Keratinocyte (primary cell): ENCODE measurements at regions not wholly inside any gene's neighbourhood (a gene's known extent, or its start where the extent isn't known, plus 50 kb on each side); places are given as distances from the start of the nearest gene placed in this dataset.

Experiments used
- CTCF ChIP-seq, 3 experiments: IDR thresholded peaks in 1 of 3; conservative IDR thresholded peaks in 1 of 3; optimal IDR thresholded peaks in 1 of 3; 2 replicates in 2 of 3; 3 replicates in 1 of 3; pipeline versions ENCODE3 to v1.5.1; 2011; ENCODE audit warnings: low read length in 3 of 3, mild to moderate bottlenecking in 3 of 3, moderate library complexity in 2 of 3, control low read depth in 1 of 3, inconsistent platforms in 1 of 3; ENCODE audit not compliant: insufficient read depth in 2 of 3; ENCODE audit errors: extremely low read depth in 1 of 3
- EZH2 ChIP-seq: IDR thresholded peaks from one replicate; pipeline ENCODE4 v1.6.1; 2012; ENCODE audit warnings: inconsistent platforms, mild to moderate bottlenecking, low read length, moderate library complexity

- TF ChIP-seq CTCF (optimal IDR thresholded peaks at IDR 0.05 in 1 of 3, IDR thresholded peaks at IDR 0.05 in 1 of 3, conservative IDR thresholded peaks at IDR 0.05 in 1 of 3; ENCODE audit: extremely low read depth in 1 of 3, insufficient read depth in 2 of 3, low read length in 3 of 3) (no peak), EZH2 (no peak)
Measured at GRCh38 chr10:78173360-78174015, 139.8 kb downstream of the RPS24 start.
